ENCODE measurements at regions not wholly inside any gene's neighbourhood (a gene's known extent, or its start where the extent isn't known, plus 50 kb on each side); places are given as distances from the start of the nearest gene placed in this dataset.
"Not testable (repeated sequence)": the region's sequence is repeated elsewhere in the genome, so short reads cannot be mapped to it uniquely, and the experiment has no call there.

- no peak for DNase-seq
- intact Hi-C loops (cut with DNase I) = no loop called here
Observed at GRCh38 chr21:31546443-31547170, 112.9 kb upstream of the SOD1 start.

GRCh38 chr21:31545036-31545435, 114.5 kb upstream of the SOD1 start:
- intact Hi-C loops (cut with DNase I) = no loop called here
- no peak for DNase-seq

DNA sequence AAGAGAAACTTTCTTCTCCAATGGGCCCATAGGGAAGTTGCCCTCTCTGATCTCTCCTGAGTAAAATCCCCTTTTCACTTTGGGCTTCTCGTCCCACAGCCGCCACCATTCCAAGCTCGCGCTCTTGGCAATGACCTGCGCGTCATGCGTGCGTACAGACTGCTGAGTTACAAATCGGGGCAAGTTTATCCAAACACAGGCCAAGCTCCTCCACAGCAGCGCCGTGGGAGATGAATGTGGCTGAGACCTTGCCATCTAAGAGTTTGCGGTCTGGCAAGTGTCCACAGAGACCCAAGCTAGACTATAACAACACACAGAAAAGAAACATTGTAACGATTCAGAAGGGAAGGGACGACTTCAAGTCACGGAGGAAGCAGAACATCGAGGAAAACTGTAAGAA, 116.3 kb upstream of the SOD1 start:
- DNase-seq = no peak
- intact Hi-C loops (cut with DNase I) = no loop called here

DNA sequence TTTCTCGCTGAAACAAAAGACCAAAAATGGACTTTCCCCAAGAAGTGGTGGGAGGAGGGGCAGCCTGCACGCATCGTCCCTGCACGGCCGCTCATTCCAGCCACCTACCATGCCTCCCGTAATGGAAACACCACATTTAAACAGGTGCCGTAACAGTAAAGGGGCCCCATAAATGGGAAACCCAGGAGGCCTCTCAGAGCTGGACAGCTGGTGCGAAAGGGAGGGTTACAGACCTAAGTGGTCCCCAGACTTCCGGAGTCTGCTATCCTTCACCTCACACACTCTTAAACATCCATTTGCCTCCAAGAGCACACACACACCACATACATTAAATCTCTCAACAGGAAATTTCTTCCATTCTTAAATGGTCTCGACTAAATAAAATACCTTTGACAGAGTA, 120.7 kb upstream of the SOD1 start:
- no peak for DNase-seq
- intact Hi-C loops (cut with DNase I) = no loop called here

DNA sequence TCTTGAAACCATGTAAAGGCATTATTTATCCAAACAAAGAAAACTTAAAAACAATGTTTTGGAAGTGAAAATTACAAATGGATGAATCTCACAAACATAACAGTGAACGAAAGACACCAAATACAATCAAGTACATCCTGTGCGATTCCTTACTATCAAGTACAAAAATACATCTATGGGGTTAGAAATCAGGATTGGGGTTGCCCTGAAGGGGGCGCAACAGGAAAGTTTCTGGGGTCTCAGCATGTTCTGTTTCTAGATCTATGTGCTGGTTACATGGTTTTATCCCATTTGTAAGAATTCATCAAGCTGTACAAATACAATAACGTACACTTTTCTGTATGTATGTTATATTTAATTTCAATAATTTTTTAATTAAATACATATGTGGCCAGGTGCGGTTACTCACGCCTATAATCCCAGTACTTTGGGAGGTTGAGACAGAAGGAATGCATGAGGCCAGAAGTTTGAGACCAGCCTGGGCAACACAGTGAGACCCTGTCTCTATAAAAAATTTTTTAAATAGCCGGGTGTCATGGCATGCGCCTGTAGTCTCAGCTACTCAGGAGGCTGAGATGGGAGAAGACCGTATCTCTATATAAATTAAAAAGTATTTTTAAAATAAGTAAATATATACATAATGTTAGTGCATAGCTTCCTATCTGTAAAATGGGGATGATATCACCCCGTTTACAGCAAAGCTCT, 121.5 kb upstream of the SOD1 start:
- intact Hi-C loops (cut with DNase I) = no loop called here
- DNase-seq = peak in 1 of 42 donors; percentile 63

- intact Hi-C loops (cut with DNase I) = no loop called here
- DNase-seq = no peak
Observed at GRCh38 chr21:31536138-31536537, 123.4 kb upstream of the SOD1 start.

DNA sequence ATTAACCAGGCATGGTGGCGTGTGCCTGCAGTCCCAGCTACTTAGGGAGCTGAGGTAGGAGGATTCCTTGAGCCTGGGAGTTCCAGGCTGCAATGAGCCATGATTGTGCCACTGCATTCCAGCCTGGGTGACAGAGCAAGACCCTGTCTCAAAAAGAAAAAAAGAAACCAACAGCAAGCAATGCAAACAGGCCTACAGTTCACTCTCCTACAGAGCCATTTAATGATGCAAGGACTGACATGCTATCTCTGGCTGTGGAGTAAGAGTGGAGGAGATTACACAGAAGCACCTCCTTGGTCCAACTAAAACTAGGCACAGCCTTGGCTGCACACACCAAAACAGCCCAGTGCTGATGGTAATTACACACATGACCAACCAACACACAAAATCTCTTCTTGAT, 127.5 kb upstream of the SOD1 start:
- intact Hi-C loops (cut with DNase I) = no loop called here
- DNase-seq = no peak

GRCh38 chr21:31530897-31531705, 128.4 kb upstream of the SOD1 start:
- intact Hi-C loops (cut with DNase I) = no loop called here
- DNase-seq = no peak

GRCh38 chr21:31530364-31530763, 129.1 kb upstream of the SOD1 start:
- DNase-seq = no peak
- intact Hi-C loops (cut with DNase I) = no loop called here

DNA sequence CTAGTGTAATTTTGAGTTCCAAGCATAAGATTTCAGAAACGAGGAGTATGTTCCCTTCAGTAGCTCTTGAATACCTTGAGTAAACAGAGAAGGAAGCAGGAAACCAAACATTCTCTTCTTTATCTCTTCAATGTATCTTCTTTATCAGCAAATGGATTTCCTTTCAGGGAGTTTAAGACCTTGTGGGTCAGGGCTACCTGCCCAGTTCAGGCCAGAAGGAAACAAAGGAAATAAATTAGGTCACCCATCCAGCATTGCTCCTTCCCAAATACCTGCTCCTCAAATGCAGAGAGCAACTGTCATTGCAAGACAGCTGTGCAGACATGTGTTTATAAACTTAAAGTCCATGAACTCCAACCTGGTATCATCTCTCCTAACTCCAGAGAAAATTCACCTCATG, 130.1 kb upstream of the SOD1 start:
- DNase-seq = no peak

DNA sequence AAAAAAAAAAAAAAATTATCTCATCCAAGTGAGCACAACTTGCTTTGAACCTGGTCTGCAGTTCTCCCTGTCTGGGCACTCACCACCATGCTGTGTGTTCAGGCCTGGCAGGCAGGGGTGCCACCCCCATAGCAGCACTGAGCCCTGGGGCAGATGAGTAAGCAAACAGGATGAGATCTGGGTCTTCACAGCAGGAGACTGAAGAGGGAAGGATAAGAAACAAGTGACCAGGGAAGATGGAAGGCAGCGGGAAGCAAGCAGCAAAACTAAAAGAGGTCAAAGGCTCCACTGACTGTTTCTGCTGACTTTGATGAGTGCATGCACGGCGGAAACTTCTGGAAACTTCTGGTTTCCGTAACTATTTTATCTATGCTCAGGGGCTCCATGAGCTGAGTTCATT, 133.5 kb upstream of the SOD1 start:
- intact Hi-C loops (cut with DNase I) = no loop called here
- DNase-seq = no peak

More for the DNA sequence above, 130.1 kb upstream of the SOD1 start:
- intact Hi-C loops (cut with DNase I) = no loop called here

DNA sequence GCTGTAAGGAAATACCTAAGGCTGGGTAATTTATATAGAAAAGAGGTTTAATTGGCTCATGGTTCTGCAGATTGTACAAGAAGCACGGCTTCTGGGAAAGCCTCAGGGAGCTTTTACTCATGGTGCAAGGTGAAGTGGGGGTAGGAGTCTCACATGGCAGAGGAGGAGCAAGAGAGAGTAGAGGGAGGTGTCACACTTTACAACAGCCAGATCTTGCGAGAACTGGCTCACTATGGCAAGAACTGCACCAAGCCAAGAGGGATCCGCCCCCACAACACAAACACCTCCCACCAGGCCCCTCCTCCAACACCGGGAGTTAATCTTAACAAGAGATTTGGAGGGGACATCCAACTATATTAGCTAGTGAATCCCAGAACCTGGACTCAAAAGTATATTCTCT, 135.4 kb upstream of the SOD1 start:
- intact Hi-C loops (cut with DNase I) = no loop called here
- no peak for DNase-seq

- intact Hi-C loops (cut with DNase I) = no loop called here
- DNase-seq = no peak
Observed at GRCh38 chr21:31521515-31521914, 138.0 kb upstream of the SOD1 start.

DNA sequence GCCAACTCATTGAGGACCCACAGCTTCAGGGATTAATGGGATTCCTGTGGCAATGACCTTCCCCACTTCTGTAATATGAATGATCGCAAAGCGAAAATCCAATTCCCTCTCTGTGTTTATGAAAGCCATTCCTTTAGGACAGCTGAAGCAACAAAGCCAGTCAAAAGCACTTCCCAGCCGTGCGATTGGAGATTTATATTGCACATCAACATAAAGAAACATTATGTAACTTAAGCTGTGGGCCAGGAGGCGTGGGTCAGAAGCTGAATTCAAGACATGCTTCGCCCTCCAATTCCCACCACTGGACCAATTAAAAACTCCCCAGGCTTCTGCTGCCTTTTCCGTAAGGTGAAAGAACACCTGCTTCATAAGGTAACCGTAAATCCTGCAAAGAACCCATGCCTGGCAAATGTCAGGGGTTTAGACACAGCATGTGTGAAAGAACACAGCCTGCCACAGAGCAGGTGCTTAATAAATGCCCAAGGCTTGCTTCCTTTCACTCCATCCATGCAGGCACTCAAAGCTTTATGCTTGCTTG, 138.9 kb upstream of the SOD1 start:
- intact Hi-C loops (cut with DNase I) = no loop called here
- no peak for DNase-seq

- no peak for DNase-seq
- intact Hi-C loops (cut with DNase I) = no loop called here
Observed at GRCh38 chr21:31518580-31518979, 140.9 kb upstream of the SOD1 start.

GRCh38 chr21:31517664-31518414, 141.7 kb upstream of the SOD1 start:
- no peak for DNase-seq
- intact Hi-C loops (cut with DNase I) = no loop called here

DNA sequence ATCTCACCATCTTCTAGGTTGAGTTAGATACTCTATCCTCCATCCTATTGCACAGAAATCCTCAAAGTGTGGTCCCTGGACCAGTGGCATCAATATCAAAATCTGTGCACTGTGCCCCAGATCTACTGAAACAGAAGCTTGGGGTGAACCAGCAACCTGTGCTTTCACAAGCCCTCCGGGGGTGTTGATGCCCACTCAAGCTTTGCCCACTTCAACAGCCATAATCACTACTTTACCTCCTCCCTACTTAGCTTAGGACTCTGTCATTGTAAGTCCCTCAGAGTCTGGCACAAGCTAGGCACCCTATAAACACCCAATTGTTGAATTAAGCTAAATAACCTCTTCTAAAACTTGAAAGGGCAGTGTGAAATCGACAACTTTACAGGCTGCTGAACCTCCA, 144.2 kb upstream of the SOD1 start:
- DNase-seq = no peak
- intact Hi-C loops (cut with DNase I) = no loop called here

- DNase-seq = peak; percentile 70 to 94 (median 88)
- intact Hi-C loops (cut with DNase I) = no loop called here
Observed at GRCh38 chr21:31514598-31514997, 144.9 kb upstream of the SOD1 start.

GRCh38 chr21:31513541-31513940, 146.0 kb upstream of the SOD1 start:
- DNase-seq; intact Hi-C loops (cut with DNase I): not testable (repeated sequence)

Data from head of caudate nucleus (tissue), 42 donors.